GM21576 (cell line): ENCODE measurements at regions not wholly inside any gene's neighbourhood (a gene's known extent, or its start where the extent isn't known, plus 50 kb on each side); places are given as distances from the start of the nearest gene placed in this dataset.

Source experiments
- ATAC-seq: cut with Tn5 transposase; IDR thresholded peaks from one replicate; pipeline ENCODE4 v1.9.1; 2021; ENCODE audit warnings: mild to moderate bottlenecking, moderate library complexity; ENCODE audit not compliant: unreplicated experiment

DNA sequence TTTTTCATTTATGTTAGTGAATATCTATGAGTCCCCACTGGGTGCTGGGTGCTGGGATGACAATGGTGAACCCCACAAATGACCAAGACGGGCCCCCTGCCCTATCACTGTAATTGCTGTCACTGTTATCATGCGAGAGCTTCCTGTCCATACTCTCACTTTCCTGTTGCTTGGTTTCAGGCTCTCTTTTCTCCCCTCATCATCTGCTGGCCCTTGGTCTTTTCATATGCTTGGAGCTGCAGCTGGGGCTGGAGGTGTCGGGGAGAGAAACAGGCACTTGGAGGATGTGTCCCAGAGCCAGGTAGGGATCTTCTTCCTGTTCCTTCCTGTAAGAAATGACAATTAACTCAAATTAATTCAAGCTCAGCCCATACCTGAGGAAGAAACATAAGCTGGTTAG, 348.0 kb downstream of the PTPRU start:
- no peak for ATAC-seq

DNA sequence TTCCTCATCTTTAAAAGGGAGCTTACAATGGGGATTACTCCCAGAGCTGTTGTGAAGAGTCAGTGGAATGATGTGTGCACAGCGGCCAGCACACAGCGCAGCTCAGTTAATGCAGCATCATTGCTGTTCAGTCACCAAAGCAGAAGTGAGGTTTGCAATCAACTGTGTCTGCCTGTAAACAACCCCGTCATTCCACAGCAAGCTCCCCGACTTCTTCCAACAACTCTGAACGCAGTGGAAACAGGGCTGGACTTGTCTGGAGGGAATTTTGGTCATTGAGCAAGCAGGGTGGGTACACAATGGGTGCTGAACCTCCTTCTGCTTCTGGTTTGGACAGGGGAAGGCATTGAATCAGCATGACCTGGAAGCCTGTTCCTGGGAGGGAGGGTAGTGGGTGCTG, 347.4 kb downstream of the PTPRU start:
- ATAC-seq = no peak

DNA sequence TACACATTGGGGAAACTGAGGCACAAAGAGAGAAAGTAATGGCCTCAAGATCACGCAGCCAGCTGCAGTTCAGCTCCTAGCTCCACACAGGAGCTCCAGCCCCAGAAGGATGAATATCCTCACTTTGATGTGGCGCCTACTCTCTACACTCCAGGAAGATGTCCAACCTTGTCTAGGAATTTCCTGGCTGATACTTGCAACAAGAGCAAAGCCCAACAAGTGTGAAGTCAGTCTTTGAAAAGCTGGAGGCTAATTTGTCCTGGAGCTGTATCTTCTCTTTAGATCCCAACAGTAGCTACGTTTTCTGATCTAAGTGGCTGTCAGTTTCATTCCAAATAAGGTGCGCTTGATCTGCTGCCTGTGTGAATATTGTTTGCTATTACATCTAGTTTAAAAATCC, 344.9 kb downstream of the PTPRU start:
- ATAC-seq = no peak

DNA sequence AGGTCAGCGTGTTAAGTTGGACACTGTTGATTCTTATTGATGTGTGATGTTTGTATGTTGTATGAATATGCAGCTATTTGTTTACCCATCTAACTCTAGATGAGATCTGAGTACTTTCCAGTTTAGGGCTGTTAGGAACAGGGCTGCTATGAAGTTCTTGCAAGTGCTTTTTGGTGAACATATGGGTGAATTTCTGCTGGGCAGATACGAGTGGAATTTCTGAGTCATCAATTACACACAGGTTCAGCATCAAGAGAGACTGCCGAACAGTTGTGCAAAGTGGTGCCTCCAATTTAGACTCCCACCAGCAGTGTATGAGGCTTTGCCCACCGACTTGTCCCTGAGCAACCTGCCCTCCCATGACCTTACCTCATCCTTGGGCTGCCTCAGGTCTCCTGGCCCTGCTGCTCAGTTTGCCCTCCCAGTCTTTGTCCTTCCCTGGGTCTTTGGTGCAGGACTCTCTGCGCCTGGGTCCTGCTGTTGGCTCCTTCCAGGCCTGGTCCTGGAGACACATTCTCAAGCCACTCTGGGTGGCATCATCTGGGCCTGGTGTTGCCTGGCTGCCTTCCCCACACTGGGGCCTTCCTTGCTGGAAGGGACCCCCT, 343.6 kb downstream of the PTPRU start:
- no peak for ATAC-seq

DNA sequence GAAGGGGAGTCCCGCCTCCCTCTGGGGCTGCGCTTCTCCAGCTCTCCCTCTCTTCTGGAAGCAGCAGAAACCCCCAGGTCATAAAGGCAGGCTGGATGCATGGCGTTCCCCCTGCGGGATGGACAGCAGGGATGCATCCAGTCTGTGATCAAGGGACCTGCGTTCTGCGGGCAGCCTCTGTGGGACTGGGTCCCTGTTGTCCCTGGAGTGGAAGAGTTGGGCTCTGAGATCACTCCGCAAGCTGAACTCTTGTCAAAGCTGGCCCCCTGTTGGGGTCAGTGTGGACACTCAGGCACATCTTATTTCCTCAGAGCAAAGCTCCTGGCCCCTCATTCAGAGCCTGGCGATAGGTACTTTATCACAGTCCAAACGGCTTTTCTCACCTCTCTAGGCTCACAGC, 341.2 kb downstream of the PTPRU start:
- ATAC-seq = no peak

DNA sequence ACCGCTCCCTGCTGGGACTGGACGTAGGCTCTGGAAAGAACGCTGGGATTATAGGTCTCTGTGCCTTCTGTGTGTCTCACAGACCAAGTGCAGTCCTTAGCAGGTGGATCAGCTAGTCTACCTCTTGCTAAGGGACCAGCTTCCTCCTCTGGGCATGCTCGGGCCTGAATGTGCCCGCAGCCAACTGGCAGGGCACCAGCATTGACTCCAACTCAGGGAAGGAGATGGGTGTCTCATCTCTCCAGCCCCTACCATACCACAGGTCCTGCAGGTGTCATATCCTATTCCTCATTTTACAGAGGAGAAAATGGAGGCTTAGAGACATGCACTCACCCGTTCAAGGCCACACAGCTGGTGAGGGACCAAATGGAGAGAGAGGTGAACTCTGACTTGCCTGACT, 340.2 kb downstream of the PTPRU start:
- no peak for ATAC-seq

DNA sequence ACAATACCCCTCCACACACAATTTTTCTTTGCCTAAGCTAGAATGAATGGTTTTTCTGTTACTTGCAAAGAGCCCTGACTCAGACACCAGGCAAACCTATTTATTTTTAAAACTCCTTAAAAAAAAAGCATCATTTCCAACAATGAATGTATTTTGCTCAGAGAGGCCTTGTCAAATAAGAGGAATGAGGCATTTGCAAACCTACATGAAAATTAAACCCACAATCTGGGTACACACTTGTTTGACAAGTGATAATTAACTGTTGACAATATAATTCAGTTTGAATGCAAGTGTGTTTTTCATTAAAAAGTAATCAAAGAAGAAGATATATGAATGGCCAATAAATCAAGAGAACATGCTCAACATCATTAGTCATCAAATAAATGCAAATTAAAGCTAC, 339.5 kb downstream of the PTPRU start:
- ATAC-seq = no peak

DNA sequence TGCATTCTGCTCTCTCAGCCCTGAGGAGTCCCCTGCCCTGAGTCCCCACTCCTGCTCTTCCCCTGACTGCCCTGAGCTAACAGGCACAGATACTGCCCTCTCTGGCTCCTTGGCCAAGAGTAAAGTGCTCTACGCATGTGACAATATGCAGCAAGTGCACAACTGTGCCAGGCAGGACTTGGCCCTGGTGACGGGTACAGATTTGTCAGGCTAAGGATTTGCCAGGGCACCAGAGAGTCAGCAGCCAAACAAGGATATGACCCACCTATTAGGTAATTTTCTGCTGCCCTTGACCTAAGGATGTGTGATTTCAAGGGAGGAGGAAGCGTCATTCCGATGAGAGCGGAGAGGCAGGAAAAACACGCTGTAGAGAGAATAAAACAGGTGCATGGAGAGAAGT, 339.0 kb downstream of the PTPRU start:
- no peak for ATAC-seq

DNA sequence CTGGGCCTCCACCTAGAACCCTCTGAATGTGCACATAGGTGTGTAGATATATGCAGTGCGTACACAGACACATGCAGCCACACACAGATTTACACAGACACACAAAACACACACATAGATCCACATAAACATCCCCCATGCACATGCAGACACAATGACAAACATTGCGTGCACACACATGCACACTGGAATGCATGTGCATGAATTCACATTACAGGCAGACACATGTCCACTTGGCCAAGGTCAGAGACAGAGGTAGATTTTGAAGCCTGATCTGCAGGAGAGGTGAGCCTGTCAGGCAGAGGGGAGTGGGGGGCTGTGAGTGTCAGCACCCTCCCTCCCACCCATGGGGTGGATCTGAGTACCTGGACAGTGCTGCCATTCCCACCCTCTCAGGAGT, 338.5 kb downstream of the PTPRU start:
- ATAC-seq = no peak

DNA sequence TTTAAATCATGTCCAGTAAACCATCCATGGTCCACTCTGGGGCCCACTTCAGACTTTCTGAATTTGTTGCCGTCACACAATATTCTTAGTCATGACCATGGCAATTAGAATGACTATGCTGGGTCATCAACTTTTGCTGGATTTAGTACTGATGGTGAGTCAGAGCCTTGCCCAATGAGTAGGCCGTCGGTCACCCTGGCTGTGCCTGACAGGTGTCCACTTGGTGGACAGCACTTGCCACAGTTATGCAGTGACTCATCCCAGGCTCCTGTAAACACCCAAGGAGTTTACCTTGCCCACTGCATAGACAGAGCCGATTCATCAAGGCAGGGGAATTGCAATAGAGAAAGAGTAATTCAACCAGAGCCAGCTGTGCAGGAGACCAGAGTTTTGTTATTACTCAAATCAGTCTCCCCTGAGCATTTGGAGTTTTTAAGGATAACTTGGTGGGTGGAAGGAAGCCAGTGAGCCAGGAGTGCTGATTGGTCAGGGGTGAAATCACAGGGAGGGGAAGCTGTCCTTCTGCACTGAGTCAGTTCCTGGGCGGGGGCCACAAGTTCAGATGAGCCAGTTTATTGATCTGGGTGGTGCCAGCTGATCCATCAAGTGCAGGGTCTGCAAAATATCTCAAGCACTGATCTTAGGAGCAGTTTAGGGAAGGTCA, 333.8 kb downstream of the PTPRU start:
- ATAC-seq = no peak

DNA sequence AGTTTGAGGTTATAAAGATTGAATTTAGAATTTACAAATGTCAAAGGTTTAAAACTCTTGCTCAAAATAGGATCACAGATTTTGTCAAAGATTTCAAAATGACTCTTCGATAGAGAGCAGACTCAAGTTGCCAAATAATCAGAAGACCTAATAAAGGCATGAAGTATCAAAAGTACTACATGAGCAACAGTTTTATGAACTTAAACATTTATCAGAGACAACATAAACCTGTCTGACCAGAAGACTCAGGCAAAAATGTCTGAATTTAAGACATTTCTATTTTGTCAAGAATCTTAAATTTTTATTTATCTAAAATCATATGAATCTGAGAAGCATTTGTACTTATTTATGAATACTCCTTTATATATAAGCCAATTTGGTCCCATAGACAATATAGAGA, 330.9 kb downstream of the PTPRU start:
- no peak for ATAC-seq

DNA sequence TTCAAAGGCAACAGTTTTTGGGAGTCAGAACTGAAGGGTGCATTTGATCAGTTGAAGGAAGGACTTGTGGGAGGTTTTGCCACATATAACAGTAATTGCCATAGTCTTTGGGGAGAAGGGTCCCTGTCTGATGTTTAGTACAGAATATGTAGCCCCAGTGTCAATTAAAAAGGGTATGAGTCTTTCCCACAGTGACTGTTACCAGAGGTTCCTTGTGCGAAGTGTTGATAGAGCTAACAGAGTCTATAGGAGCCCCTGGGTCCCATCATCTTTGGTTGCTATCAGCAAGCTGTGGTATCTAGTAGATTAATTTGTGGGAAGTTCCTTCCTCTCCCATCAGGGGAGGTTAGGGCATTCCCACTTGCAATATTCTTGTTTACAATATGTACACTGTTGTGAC, 329.2 kb downstream of the PTPRU start:
- no peak for ATAC-seq

DNA sequence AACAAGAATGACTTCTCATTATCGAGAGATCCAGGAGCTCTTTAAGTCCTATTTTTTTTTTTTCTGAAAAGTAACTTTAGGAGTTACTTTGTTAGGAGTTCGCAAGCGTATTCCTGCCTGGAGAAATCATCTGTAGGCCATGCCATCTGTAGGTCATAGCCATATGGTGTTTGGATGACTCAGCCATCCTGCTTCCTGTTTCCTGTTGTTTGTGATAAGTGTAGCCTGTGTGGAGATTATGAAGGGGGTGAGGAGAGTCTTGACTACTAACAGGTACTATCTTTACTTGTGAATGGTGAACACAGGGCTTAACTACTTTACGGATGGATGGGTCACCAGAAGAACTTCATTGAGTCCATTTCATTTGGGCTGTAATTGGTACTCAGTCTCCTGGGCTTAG, 327.2 kb downstream of the PTPRU start:
- ATAC-seq = no peak

DNA sequence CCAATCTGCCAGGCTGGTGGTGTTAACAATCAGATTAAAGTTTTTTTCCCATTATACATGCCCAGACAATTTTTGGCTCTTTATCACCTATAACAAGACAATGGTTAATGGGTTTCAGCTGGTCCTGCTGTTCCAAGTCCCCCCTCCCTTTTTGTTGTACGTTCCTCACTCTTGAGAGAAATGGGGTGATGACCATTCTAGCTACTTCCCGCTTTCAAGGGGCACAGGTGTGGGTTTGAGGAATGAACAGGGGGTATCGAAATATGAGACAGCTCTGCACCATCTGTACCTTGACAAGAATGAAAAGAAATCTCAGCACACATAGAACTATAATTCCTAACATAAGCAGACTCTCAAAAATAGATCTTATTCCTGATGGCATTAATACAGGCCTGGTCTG, 326.8 kb downstream of the PTPRU start:
- ATAC-seq = no peak

DNA sequence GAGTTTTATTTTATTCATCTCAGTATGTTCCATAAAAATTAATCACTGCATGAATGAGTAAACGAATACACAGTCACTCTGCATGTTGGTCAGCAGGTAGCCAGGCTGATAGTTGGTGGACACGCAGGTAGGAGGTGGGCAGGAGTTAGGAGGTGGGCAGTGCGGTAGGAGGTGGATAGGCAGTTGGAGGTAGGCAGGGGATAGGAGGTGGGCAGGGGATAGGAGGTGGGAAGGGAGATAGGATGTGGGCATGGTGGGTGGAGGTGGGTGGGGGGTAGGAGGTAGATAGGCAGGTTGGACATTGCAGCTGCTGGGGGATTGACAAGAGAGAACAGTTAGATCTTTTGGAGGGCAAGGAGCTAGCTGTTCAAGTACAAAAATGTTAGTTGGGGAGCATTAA, 322.7 kb downstream of the PTPRU start:
- no peak for ATAC-seq

DNA sequence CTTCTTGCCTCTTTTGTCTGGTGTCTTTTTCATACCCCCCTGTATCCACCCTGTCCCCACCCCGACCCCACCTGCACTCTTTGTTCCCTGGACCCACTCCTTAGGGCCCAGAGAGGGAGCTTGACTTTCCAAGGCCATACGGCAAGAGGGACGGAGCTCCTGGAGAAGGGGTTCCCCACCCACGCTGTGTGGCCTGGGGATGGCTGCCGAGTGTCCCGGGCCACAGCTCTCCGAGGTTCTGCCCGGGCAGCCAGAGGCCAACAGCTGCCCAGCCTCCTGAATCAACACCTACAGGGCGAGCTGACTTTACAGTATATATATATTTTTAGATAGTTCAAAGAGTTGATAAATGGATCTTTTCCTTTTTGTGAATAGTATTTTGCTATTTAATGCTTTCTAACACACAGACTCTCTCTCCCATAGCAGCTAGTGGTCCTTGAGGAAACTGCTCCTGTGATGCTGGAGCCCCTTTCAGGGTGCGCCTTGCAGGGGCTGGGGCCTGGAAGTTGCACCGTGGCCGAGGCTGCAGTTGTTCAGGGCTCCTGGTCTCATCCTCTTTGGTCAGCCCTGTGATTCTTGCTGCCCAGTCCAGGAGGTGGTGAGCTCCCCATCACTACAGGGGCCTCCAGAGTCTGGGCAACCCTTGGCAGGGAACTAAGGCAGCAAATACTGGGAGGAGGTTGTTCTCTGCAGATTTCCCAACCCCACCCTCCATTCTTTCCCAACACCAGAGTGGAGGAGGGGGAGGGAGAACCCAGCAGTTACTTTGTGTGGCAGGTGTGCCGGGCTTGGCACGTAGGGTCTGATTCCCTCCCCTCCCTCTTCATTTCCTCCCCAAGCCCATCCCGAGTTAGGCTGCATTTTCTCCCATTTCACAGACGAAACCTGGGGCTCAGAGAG, 321.6 kb downstream of the PTPRU start:
- ATAC-seq = no peak

DNA sequence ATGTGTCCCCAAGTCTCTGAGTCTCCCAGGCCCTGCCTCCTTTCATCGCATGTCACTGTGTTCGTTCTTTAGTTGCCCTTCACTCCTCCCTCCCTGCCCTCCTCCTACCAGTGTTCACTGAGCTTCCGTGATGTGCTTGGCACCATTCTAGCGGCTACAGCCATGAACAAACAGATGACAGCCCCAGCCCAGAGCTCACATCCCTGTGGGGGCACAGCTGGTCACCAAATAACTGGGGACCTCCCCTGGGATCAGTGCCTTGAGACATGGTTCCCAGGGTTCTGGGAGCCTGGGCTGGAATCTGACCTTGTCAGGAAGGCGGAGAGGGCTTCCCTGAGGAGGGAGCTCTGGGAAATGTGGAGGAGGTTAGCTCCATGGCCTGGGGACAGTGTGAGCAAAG, 320.7 kb downstream of the PTPRU start:
- ATAC-seq = no peak

DNA sequence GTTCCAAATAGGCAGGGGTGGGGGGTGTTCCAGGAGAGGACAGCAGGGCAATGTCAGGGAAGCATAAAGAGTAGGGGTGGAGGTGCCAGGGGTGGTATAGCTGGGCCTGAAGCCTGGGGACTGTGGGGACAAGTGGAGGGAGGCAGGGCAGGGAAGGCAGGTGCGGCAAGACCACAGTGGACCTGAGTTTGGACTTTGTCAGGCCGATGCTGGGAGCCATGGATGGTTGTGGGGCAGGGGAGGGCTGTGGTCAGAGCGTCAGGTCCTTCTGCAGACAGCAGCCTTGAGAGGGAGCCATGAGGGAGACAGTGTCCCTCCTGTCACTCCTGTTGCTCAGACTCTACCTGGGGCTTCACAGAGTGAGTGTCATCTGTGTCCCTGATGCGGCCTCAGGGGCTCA, 320.3 kb downstream of the PTPRU start:
- no peak for ATAC-seq

DNA sequence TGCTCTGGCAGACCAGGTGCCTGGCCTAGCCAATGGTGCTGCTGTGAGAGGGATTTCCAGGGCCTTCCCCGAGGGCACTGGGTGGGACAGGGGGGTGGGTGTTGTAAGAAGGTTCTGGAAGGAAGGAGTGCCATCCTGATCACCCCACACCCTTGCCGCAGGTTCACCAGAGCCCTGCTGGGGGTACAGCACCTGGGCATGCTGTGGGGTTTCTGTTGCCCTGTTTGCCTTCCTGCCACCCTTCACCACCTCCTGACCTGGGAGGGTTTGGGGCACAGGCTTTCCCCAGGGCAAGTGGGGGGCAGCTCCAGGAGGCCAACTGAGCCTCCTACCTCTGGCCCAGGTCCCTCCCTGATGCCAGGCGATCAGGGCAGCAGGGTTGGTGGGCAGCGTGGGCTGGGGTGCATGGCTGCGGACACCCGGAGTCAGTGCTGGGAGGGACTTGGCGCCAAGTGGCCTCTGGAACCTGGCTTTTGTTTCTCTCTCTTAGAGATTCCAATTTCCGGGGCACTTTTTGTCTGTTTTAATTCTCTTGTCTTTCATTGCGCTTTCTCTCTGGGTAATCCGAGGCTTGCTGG, 318.8 kb downstream of the PTPRU start:
- ATAC-seq = no peak

DNA sequence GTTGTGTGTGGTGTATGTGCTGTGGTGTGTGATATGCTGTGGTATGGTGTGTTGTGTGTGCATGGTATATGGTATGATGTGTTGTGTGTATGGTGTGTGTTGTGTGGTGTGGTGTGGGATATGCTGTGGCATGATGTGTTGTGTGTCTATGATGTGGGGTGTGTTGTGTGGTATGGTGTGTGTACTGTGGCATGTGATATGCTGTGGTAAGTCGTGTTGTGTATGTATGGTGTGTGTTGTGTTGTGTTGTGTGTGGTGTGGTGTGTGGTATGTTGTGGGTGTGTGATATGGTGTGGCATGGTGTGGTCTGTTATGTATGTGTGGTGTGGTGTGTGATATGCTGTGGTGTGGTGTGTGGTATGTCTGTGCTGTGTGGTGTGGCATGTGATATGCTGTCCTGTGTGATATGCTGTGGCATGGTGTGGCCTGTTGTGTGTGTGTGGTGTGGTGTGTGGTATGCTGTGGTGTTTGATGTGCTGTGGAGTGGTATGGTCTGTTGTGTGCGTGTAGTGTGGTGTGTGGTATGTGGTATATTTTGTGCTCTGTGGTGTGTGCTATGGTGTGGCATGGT, 318.0 kb downstream of the PTPRU start:
- ATAC-seq = no peak

DNA sequence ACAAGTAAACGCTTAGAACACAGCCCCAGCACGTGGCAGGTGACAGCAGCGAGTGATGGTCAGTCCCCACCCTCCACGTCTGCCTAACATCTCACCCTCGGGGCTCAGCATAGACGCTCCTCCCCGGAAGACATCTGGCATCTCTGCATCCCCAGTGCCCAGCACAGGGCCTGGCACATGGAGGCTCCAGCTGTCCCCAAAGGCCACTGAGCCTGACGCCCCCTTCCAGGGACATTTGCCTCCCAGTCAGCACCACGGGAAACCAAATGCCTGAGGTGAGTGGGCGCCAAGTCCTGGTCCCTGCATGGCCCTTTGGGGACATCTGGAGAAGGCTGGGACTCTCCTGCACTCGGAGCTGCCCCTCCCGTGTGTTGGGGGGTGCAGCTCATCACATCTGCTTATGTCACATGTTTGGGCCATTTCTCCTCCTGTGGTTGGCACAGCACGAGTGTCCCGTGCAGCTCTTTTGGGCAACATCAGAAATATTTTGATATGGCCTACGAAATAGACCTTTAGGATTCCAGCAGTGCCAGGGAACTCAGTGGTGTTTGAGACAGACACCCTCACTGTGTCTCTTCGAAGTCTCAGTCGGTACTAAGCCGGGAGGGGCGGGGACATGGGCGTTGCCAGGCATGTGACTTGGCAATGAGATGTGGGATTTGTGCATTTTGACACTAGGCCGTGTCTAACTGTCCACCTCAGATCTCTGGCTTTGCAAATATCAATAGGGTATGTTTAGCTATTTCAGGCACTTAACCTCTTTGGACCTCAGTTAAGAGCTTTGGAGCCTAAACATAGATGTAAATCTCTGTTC, 315.0 kb downstream of the PTPRU start:
- no peak for ATAC-seq
